ENCODE measurements at regions not wholly inside any gene's neighbourhood (a gene's known extent, or its start where the extent isn't known, plus 50 kb on each side); places are given as distances from the start of the nearest gene placed in this dataset.

DNA sequence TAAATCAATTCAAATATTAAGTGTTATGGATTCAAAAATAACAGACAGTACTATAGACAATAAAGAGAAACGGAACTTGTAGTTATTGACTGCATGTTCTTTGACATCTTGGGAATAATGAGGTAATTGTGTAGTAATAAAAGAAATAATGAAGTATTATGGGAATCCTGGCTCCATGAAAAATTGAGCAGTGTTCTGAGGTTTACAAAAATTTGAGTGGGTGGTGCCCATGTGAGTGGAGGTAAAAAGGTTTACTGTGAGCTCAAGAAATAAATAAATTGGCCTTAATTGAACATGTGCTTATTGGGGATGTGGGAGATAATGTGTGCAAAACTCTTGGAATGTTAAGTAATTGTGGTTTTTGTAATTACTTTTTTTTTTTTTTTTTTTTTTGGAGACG, 1013.7 kb upstream of the GJE1 start:
- no peak for ATAC-seq (ENCODE audit: low read depth)
- H3K9me3 ChIP-seq (ENCODE audit: severe bottlenecking): no peaks in the 10 kb centered on the region
- no peak for DNase-seq (ENCODE audit: low spot score)
- no peak overlapping the region for H3K4me3 ChIP-seq (ENCODE audit: severe bottlenecking)
- H3K4me1 ChIP-seq (ENCODE audit: insufficient read depth, poor library complexity, severe bottlenecking): peaks cover 11% of the 10 kb centered on the region
- H3K36me3 ChIP-seq (ENCODE audit: low read depth): peaks cover 5% of the 10 kb centered on the region; the same call in 1 of the 2 replicates
- no peaks in the 10 kb centered on the region for H3K27me3 ChIP-seq (ENCODE audit: insufficient read depth, poor library complexity, severe bottlenecking)
- TF ChIP-seq, protein P1, sequence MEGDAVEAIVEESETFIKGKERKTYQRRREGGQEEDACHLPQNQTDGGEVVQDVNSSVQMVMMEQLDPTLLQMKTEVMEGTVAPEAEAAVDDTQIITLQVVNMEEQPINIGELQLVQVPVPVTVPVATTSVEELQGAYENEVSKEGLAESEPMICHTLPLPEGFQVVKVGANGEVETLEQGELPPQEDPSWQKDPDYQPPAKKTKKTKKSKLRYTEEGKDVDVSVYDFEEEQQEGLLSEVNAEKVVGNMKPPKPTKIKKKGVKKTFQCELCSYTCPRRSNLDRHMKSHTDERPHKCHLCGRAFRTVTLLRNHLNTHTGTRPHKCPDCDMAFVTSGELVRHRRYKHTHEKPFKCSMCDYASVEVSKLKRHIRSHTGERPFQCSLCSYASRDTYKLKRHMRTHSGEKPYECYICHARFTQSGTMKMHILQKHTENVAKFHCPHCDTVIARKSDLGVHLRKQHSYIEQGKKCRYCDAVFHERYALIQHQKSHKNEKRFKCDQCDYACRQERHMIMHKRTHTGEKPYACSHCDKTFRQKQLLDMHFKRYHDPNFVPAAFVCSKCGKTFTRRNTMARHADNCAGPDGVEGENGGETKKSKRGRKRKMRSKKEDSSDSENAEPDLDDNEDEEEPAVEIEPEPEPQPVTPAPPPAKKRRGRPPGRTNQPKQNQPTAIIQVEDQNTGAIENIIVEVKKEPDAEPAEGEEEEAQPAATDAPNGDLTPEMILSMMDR (IDR thresholded peaks at IDR 0.05; ENCODE audit: poor library complexity, severe bottlenecking): no peak
- H3K27ac ChIP-seq (ENCODE audit: poor library complexity, severe bottlenecking): no peak overlapping the region

DNA sequence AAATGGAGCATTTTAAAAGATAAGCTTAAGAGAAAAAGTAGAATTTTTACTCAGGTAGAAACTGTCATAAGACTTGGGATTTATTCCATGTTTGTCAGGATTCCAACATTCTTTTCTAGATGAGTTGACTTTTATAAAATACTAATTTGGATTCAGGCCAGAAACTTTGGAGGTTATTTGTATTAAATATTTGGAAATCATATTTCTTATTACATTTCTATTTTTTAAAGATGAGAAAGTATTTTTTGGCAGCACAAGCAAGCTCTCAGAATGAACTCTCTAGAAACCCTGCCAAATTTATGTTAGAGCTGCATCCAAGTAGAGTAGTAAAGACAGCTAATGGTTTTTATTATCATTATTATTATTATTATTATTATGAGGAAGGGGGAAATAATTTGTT, 1014.9 kb upstream of the GJE1 start:
- H3K4me1 ChIP-seq (ENCODE audit: insufficient read depth, poor library complexity, severe bottlenecking): peaks cover 11% of the 10 kb centered on the region
- no peak overlapping the region for H3K4me3 ChIP-seq (ENCODE audit: severe bottlenecking)
- H3K9me3 ChIP-seq (ENCODE audit: severe bottlenecking): no peaks in the 10 kb centered on the region
- ATAC-seq (ENCODE audit: low read depth): no peak
- no peak for DNase-seq (ENCODE audit: low spot score)
- no peaks in the 10 kb centered on the region for H3K27me3 ChIP-seq (ENCODE audit: insufficient read depth, poor library complexity, severe bottlenecking)
- H3K36me3 ChIP-seq (ENCODE audit: low read depth): peaks cover 5% of the 10 kb centered on the region; the same call in 1 of the 2 replicates
- no peak overlapping the region for H3K27ac ChIP-seq (ENCODE audit: poor library complexity, severe bottlenecking)
- TF ChIP-seq, protein P1 (IDR thresholded peaks at IDR 0.05; ENCODE audit: poor library complexity, severe bottlenecking): no peak

DNA sequence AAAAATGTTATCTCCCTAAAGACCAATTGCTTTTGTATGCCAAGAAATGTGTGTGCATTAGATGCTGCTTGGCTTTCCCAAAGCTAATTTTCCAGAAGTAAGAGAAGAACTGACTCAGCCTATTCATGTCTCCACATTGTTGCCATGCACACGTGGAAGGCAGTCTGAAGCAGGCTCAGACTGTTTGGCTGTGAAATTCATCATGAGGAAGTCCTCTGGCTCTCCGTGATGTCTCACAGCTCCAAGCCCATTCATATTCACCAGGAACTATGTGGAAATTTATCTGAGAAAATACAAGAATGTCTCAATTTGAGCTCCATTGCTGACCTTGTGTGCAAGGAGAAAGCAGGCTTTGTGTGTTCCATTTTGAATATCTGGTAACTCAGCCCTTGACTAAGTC, 1022.2 kb upstream of the GJE1 start:
- Histone ChIP-seq H3K9me3 (ENCODE audit: severe bottlenecking) (no peaks in the 10 kb centered on the region), H3K27ac (ENCODE audit: poor library complexity, severe bottlenecking) (no peak overlapping the region), H3K4me3 (ENCODE audit: severe bottlenecking) (no peak overlapping the region), H3K36me3 (ENCODE audit: low read depth) (no peaks in the 10 kb centered on the region), H3K27me3 (ENCODE audit: insufficient read depth, poor library complexity, severe bottlenecking) (no peaks in the 10 kb centered on the region), H3K4me1 (ENCODE audit: insufficient read depth, poor library complexity, severe bottlenecking) (peaks cover 5% of the 10 kb centered on the region)
- ATAC-seq (ENCODE audit: low read depth) (0 out of 3 replicates have a peak, but pooled peaks have one; percentile 38), DNase-seq (ENCODE audit: low spot score) (no peak)
- TF ChIP-seq, protein P1 (IDR thresholded peaks at IDR 0.05; ENCODE audit: poor library complexity, severe bottlenecking): no peak

DNA sequence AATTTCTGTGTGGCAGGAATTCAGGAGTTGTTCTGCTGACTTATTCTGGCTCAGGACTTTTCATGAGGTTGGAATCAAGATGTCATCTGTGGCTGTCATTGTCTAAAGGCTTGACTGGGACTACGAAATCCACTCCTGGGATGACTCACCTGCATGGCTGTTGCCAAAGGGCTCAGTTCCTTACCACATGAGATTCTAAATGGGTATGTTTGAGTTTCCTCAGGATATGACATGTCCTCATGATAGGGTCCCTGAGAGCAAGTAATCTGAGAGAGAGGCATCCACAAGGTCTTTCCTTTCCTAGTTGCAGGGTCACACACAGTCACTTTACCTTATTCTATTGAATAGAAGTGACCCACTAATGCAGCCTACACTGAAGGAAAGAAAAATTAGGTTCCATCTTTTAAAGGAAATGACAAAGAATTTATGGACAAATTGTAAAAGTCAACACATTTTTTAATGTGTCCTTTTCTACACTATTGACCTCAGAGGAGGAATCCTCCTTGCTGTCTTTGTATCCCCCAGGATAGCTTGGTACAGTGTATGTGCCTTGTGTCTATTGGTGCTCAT, 1025.0 kb upstream of the GJE1 start:
- Histone ChIP-seq H3K36me3 (ENCODE audit: low read depth) (no peaks in the 10 kb centered on the region), H3K4me1 (ENCODE audit: insufficient read depth, poor library complexity, severe bottlenecking) (peaks cover 5% of the 10 kb centered on the region), H3K4me3 (ENCODE audit: severe bottlenecking) (no peak overlapping the region), H3K9me3 (ENCODE audit: severe bottlenecking) (no peaks in the 10 kb centered on the region), H3K27me3 (ENCODE audit: insufficient read depth, poor library complexity, severe bottlenecking) (no peaks in the 10 kb centered on the region), H3K27ac (ENCODE audit: poor library complexity, severe bottlenecking) (no peak overlapping the region)
- ATAC-seq (ENCODE audit: low read depth): peak; percentile 66
- TF ChIP-seq, protein P1 (IDR thresholded peaks at IDR 0.05; ENCODE audit: poor library complexity, severe bottlenecking): no peak
- no peak for DNase-seq (ENCODE audit: low spot score)

DNA sequence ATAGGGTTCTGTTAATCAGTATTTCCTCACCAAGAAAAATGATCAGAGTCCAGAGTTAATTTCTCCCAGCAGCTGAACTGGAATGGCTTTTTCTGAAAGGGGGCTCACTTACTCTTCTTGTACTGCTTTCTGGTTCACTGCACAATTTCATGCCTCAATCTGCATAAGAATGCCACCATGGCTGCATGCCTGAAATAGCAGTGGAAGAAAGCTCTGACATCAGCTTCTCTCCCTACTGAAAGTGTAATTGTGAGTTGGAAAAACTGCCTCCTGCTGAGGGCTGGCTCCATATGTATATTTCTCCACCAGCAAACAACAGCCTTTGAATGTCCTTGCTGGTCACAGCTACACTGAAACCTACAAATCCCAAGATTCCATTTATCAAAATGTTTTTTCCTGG, 1027.2 kb upstream of the GJE1 start:
- no peak for ATAC-seq (ENCODE audit: low read depth)
- H3K27ac ChIP-seq (ENCODE audit: poor library complexity, severe bottlenecking): no peak overlapping the region

More for the DNA sequence above, 1027.2 kb upstream of the GJE1 start:
- H3K4me1 ChIP-seq (ENCODE audit: insufficient read depth, poor library complexity, severe bottlenecking): peaks cover 5% of the 10 kb centered on the region
- TF ChIP-seq, protein P1 (IDR thresholded peaks at IDR 0.05; ENCODE audit: poor library complexity, severe bottlenecking): no peak
- H3K9me3 ChIP-seq (ENCODE audit: severe bottlenecking): no peaks in the 10 kb centered on the region
- H3K36me3 ChIP-seq (ENCODE audit: low read depth): no peaks in the 10 kb centered on the region
- no peaks in the 10 kb centered on the region for H3K27me3 ChIP-seq (ENCODE audit: insufficient read depth, poor library complexity, severe bottlenecking)
- no peak overlapping the region for H3K4me3 ChIP-seq (ENCODE audit: severe bottlenecking)
- DNase-seq (ENCODE audit: low spot score): no peak

Data from RWPE2 (cell line).